ENCODE measurements at regions not wholly inside any gene's neighbourhood (a gene's known extent, or its start where the extent isn't known, plus 50 kb on each side); places are given as distances from the start of the nearest gene placed in this dataset.
A peak's percentile ranks its signal among the peaks of the same experiment; 100 is the strongest.
"Not testable (repeated sequence)": the region's sequence is repeated elsewhere in the genome, so short reads cannot be mapped to it uniquely, and the experiment has no call there.

GRCh38 chr12:41656454-41656853 is 468.3 kb downstream of the PDZRN4 start:
- no peak for TF ChIP-seq MAX (IDR thresholded peaks at IDR 0.05; ENCODE audit: low read depth, low read length)
- no peak for TF ChIP-seq POLR2A (IDR thresholded peaks at IDR 0.05; ENCODE audit: extremely low read depth, insufficient read length)
- no peak for TF ChIP-seq CTCF (IDR thresholded peaks at IDR 0.05; ENCODE audit: low read depth, low read length)
- TF ChIP-seq MYC (IDR thresholded peaks at IDR 0.05; ENCODE audit: low read depth, low read length) = no peak
- no peak for DNase-seq (ENCODE audit: low read depth)
- no peak overlapping the region for H3K4me3 ChIP-seq (ENCODE audit: low read depth, low read length)

GRCh38 chr12:41653386-41654326 is 465.5 kb downstream of the PDZRN4 start:
- H3K4me3 ChIP-seq (ENCODE audit: low read depth, low read length) = no peak overlapping the region
- TF ChIP-seq POLR2A (IDR thresholded peaks at IDR 0.05; ENCODE audit: extremely low read depth, insufficient read length) (no peak), MAX (IDR thresholded peaks at IDR 0.05; ENCODE audit: low read depth, low read length) (no peak), CTCF (IDR thresholded peaks at IDR 0.05; ENCODE audit: low read depth, low read length) (no peak), MYC (IDR thresholded peaks at IDR 0.05; ENCODE audit: low read depth, low read length) (no peak)
- peak; percentile 11 for DNase-seq (ENCODE audit: low read depth)

GRCh38 chr12:41652981-41653380 is 464.9 kb downstream of the PDZRN4 start:
- no peak overlapping the region for H3K4me3 ChIP-seq (ENCODE audit: low read depth, low read length)
- no peak for DNase-seq (ENCODE audit: low read depth)
- TF ChIP-seq CTCF (IDR thresholded peaks at IDR 0.05; ENCODE audit: low read depth, low read length) (no peak), POLR2A (IDR thresholded peaks at IDR 0.05; ENCODE audit: extremely low read depth, insufficient read length) (no peak), MYC (IDR thresholded peaks at IDR 0.05; ENCODE audit: low read depth, low read length) (no peak), MAX (IDR thresholded peaks at IDR 0.05; ENCODE audit: low read depth, low read length) (no peak)

GRCh38 chr12:41645624-41646023 is 457.5 kb downstream of the PDZRN4 start:
- DNase-seq (ENCODE audit: low read depth) = no peak
- no peak overlapping the region for H3K4me3 ChIP-seq (ENCODE audit: low read depth, low read length)
- TF ChIP-seq CTCF (IDR thresholded peaks at IDR 0.05; ENCODE audit: low read depth, low read length) = no peak
- TF ChIP-seq POLR2A (IDR thresholded peaks at IDR 0.05; ENCODE audit: extremely low read depth, insufficient read length) = no peak
- TF ChIP-seq MYC (IDR thresholded peaks at IDR 0.05; ENCODE audit: low read depth, low read length) = no peak
- no peak for TF ChIP-seq MAX (IDR thresholded peaks at IDR 0.05; ENCODE audit: low read depth, low read length)

- not testable (repeated sequence) for H3K4me3 ChIP-seq (ENCODE audit: low read depth, low read length); DNase-seq (ENCODE audit: low read depth)
Measured at GRCh38 chr12:41642808-41643207, 454.7 kb downstream of the PDZRN4 start.

- no peak for DNase-seq (ENCODE audit: low read depth)
- no peak overlapping the region for H3K4me3 ChIP-seq (ENCODE audit: low read depth, low read length)
- TF ChIP-seq MAX (IDR thresholded peaks at IDR 0.05; ENCODE audit: low read depth, low read length) (no peak), POLR2A (IDR thresholded peaks at IDR 0.05; ENCODE audit: extremely low read depth, insufficient read length) (no peak), MYC (IDR thresholded peaks at IDR 0.05; ENCODE audit: low read depth, low read length) (no peak), CTCF (IDR thresholded peaks at IDR 0.05; ENCODE audit: low read depth, low read length) (no peak)
Measured at GRCh38 chr12:41636653-41637052, 448.5 kb downstream of the PDZRN4 start.

All from NB4 (cell line).